ENCODE measurements at regions not wholly inside any gene's neighbourhood (a gene's known extent, or its start where the extent isn't known, plus 50 kb on each side); places are given as distances from the start of the nearest gene placed in this dataset.

GRCh38 chr1:164141797-164142196, 417.2 kb upstream of the PBX1 start:
- no peak for TF ChIP-seq CTCF (IDR thresholded peaks at IDR 0.05)
- no peak for TF ChIP-seq POLR2A (IDR thresholded peaks at IDR 0.05)
- Histone ChIP-seq H3K27me3 (replicated peaks; ENCODE audit: insufficient read depth) (no peaks in the 10 kb centered on the region), H3K27ac (no peak overlapping the region), H3K36me3 (no peaks in the 10 kb centered on the region), H3K9me3 (no peaks in the 10 kb centered on the region), H3K4me3 (no peak overlapping the region), H3K4me1 (replicated peaks) (no peaks in the 10 kb centered on the region)
- DNase-seq (ENCODE audit: low spot score) = no peak
- intact Hi-C loops (cut with DNase I) = no loop called here
- 51% methylated on average over 8 of the region's 8 CpGs for WGBS

GRCh38 chr1:164154622-164155021, 404.4 kb upstream of the PBX1 start:
- DNase-seq (ENCODE audit: low spot score) = no peak
- TF ChIP-seq POLR2A (IDR thresholded peaks at IDR 0.05) (no peak), CTCF (IDR thresholded peaks at IDR 0.05) (no peak), POLR2AphosphoS5 (IDR thresholded peaks at IDR 0.05) (no peak)
- intact Hi-C loops (cut with DNase I) = no loop called here

GRCh38 chr1:164155347-164155746, 403.6 kb upstream of the PBX1 start:
- intact Hi-C loops (cut with DNase I) = no loop called here
- H3K36me3 ChIP-seq = no peaks in the 10 kb centered on the region
- 50% methylated on average over 4 of the region's 4 CpGs for WGBS
- no peaks in the 10 kb centered on the region for H3K4me1 ChIP-seq (replicated peaks)
- TF ChIP-seq CTCF (IDR thresholded peaks at IDR 0.05) = no peak
- no peak for TF ChIP-seq POLR2A (IDR thresholded peaks at IDR 0.05)
- no peak for TF ChIP-seq POLR2AphosphoS5 (IDR thresholded peaks at IDR 0.05)
- no peak overlapping the region for H3K27ac ChIP-seq
- DNase-seq (ENCODE audit: low spot score) = no peak
- H3K27me3 ChIP-seq (replicated peaks; ENCODE audit: insufficient read depth) = no peaks in the 10 kb centered on the region
- H3K4me3 ChIP-seq = no peak overlapping the region
- no peaks in the 10 kb centered on the region for H3K9me3 ChIP-seq

More at GRCh38 chr1:164154622-164155021, 404.4 kb upstream of the PBX1 start:
- Histone ChIP-seq H3K27me3 (replicated peaks; ENCODE audit: insufficient read depth) (no peaks in the 10 kb centered on the region), H3K27ac (no peak overlapping the region), H3K4me1 (replicated peaks) (no peaks in the 10 kb centered on the region), H3K36me3 (no peaks in the 10 kb centered on the region), H3K9me3 (no peaks in the 10 kb centered on the region), H3K4me3 (no peak overlapping the region)
- 56% methylated on average over 1 of the region's 1 CpG for WGBS

- Histone ChIP-seq H3K27me3 (replicated peaks; ENCODE audit: insufficient read depth) (no peaks in the 10 kb centered on the region), H3K4me1 (replicated peaks) (no peaks in the 10 kb centered on the region), H3K4me3 (no peak overlapping the region), H3K36me3 (no peaks in the 10 kb centered on the region), H3K27ac (no peak overlapping the region), H3K9me3 (no peaks in the 10 kb centered on the region)
- 84% methylated on average over 1 of the region's 1 CpG for WGBS
- TF ChIP-seq POLR2AphosphoS5 (IDR thresholded peaks at IDR 0.05) (no peak), POLR2A (IDR thresholded peaks at IDR 0.05) (no peak), CTCF (IDR thresholded peaks at IDR 0.05) (no peak)
- DNase-seq (ENCODE audit: low spot score) = no peak
- intact Hi-C loops (cut with DNase I) = loop anchor here (10.0 kb wide), 1 partner anchor 911 kb away; no protein-coding TSS in a partner anchor
Observed at GRCh38 chr1:164163289-164163849, 395.6 kb upstream of the PBX1 start.

GRCh38 chr1:164165466-164165865, 393.5 kb upstream of the PBX1 start:
- intact Hi-C loops (cut with DNase I) = loop anchor here (10.0 kb wide), 1 partner anchor 909 kb away; no protein-coding TSS in a partner anchor

More at GRCh38 chr1:164165466-164165865, 393.5 kb upstream of the PBX1 start:
- 81% methylated on average over 2 of the region's 2 CpGs for WGBS
- no peak overlapping the region for H3K27ac ChIP-seq
- H3K4me1 ChIP-seq (replicated peaks) = no peaks in the 10 kb centered on the region
- H3K9me3 ChIP-seq = no peaks in the 10 kb centered on the region
- H3K36me3 ChIP-seq = no peaks in the 10 kb centered on the region
- TF ChIP-seq POLR2A (IDR thresholded peaks at IDR 0.05) = no peak
- no peak for TF ChIP-seq POLR2AphosphoS5 (IDR thresholded peaks at IDR 0.05)
- TF ChIP-seq CTCF (IDR thresholded peaks at IDR 0.05) = no peak
- H3K27me3 ChIP-seq (replicated peaks; ENCODE audit: insufficient read depth) = no peaks in the 10 kb centered on the region
- H3K4me3 ChIP-seq = no peak overlapping the region
- no peak for DNase-seq (ENCODE audit: low spot score)

Data from prostate gland (tissue), 2 donors.